ENCODE measurements at regions not wholly inside any gene's neighbourhood (a gene's known extent, or its start where the extent isn't known, plus 50 kb on each side); places are given as distances from the start of the nearest gene placed in this dataset.
A peak's percentile ranks its signal among the peaks of the same experiment; 100 is the strongest.

- H3K9me3 ChIP-seq (ENCODE audit: low read depth) = no peaks in the 10 kb centered on the region
- no peak for DNase-seq (ENCODE audit: low spot score)
- no peak overlapping the region for H3K27ac ChIP-seq
- no peaks in the 10 kb centered on the region for H3K79me2 ChIP-seq
- TF ChIP-seq EZH2 (IDR thresholded peaks at IDR 0.05; ENCODE audit: borderline replicate concordance) = no peak
- TF ChIP-seq EZH2phosphoT487 (IDR thresholded peaks at IDR 0.05; ENCODE audit: low read depth, severe bottlenecking, unreplicated experiment) = no peak
- no peak for TF ChIP-seq CTCF (IDR thresholded peaks at IDR 0.05; ENCODE audit: poor library complexity)
- H3K4me2 ChIP-seq = no peak overlapping the region
- H3K9me2 ChIP-seq (replicated peaks; ENCODE audit: insufficient read depth) = no peaks in the 10 kb centered on the region
- no peaks in the 10 kb centered on the region for H3K4me1 ChIP-seq (ENCODE audit: insufficient read depth)
- H3K36me3 ChIP-seq (replicated peaks; ENCODE audit: insufficient read depth, low read depth) = no peaks in the 10 kb centered on the region
- no peaks in the 10 kb centered on the region for H3K27me3 ChIP-seq
- 79% methylated on average over 2 of the region's 2 CpGs for WGBS (ENCODE audit: low lambda C conversion rate, missing lambda C conversion rate)
- H4K20me1 ChIP-seq (ENCODE audit: insufficient read depth, poor library complexity, severe bottlenecking) = no peaks in the 10 kb centered on the region
- no peak overlapping the region for H3K4me3 ChIP-seq
- no peak overlapping the region for H2AFZ ChIP-seq
Observed at GRCh38 chr5:89769975-89770374, 639.6 kb downstream of the CETN3 start.

GRCh38 chr5:89759802-89760201 lies 649.8 kb downstream of the CETN3 start:
- H3K27ac ChIP-seq = no peak overlapping the region
- no peaks in the 10 kb centered on the region for H3K4me1 ChIP-seq (ENCODE audit: insufficient read depth)
- peak; percentile 19 for DNase-seq (ENCODE audit: low spot score)

GRCh38 chr5:89758146-89758545 lies 651.4 kb downstream of the CETN3 start:
- TF ChIP-seq EZH2phosphoT487 (IDR thresholded peaks at IDR 0.05; ENCODE audit: low read depth, severe bottlenecking, unreplicated experiment) = no peak
- no peak for TF ChIP-seq EZH2 (IDR thresholded peaks at IDR 0.05; ENCODE audit: borderline replicate concordance)
- TF ChIP-seq CTCF (IDR thresholded peaks at IDR 0.05; ENCODE audit: poor library complexity) = no peak
- no peaks in the 10 kb centered on the region for H3K27me3 ChIP-seq
- H3K27ac ChIP-seq = no peak overlapping the region
- no peaks in the 10 kb centered on the region for H3K79me2 ChIP-seq
- no peak overlapping the region for H3K4me2 ChIP-seq
- H3K9me3 ChIP-seq (ENCODE audit: low read depth) = no peaks in the 10 kb centered on the region
- H3K4me1 ChIP-seq (ENCODE audit: insufficient read depth) = no peaks in the 10 kb centered on the region
- DNase-seq (ENCODE audit: low spot score) = no peak
- H3K4me3 ChIP-seq = no peak overlapping the region
- no peak overlapping the region for H2AFZ ChIP-seq
- no peaks in the 10 kb centered on the region for H3K9me2 ChIP-seq (replicated peaks; ENCODE audit: insufficient read depth)
- no peaks in the 10 kb centered on the region for H3K36me3 ChIP-seq (replicated peaks; ENCODE audit: insufficient read depth, low read depth)
- H4K20me1 ChIP-seq (ENCODE audit: insufficient read depth, poor library complexity, severe bottlenecking) = no peaks in the 10 kb centered on the region

More at GRCh38 chr5:89759802-89760201, 649.8 kb downstream of the CETN3 start:
- Histone ChIP-seq H3K9me3 (ENCODE audit: low read depth) (no peaks in the 10 kb centered on the region), H3K9me2 (replicated peaks; ENCODE audit: insufficient read depth) (no peaks in the 10 kb centered on the region), H3K4me2 (no peak overlapping the region), H3K79me2 (no peaks in the 10 kb centered on the region), H3K36me3 (replicated peaks; ENCODE audit: insufficient read depth, low read depth) (no peaks in the 10 kb centered on the region), H2AFZ (no peak overlapping the region), H3K4me3 (no peak overlapping the region), H3K27me3 (no peaks in the 10 kb centered on the region), H4K20me1 (ENCODE audit: insufficient read depth, poor library complexity, severe bottlenecking) (no peaks in the 10 kb centered on the region)
- TF ChIP-seq EZH2phosphoT487 (IDR thresholded peaks at IDR 0.05; ENCODE audit: low read depth, severe bottlenecking, unreplicated experiment) (no peak), CTCF (IDR thresholded peaks at IDR 0.05; ENCODE audit: poor library complexity) (no peak), EZH2 (IDR thresholded peaks at IDR 0.05; ENCODE audit: borderline replicate concordance) (no peak)
- WGBS (ENCODE audit: low lambda C conversion rate, missing lambda C conversion rate) = 26% methylated on average over 1 of the region's 1 CpG

GRCh38 chr5:89756955-89757354 lies 652.6 kb downstream of the CETN3 start:
- 78% methylated on average over 5 of the region's 5 CpGs for WGBS (ENCODE audit: low lambda C conversion rate, missing lambda C conversion rate)
- no peak overlapping the region for H3K4me2 ChIP-seq
- TF ChIP-seq CTCF (IDR thresholded peaks at IDR 0.05; ENCODE audit: poor library complexity) (no peak), EZH2phosphoT487 (IDR thresholded peaks at IDR 0.05; ENCODE audit: low read depth, severe bottlenecking, unreplicated experiment) (no peak), EZH2 (IDR thresholded peaks at IDR 0.05; ENCODE audit: borderline replicate concordance) (no peak)

More at GRCh38 chr5:89756955-89757354, 652.6 kb downstream of the CETN3 start:
- Histone ChIP-seq H3K9me3 (ENCODE audit: low read depth) (no peaks in the 10 kb centered on the region), H3K36me3 (replicated peaks; ENCODE audit: insufficient read depth, low read depth) (no peaks in the 10 kb centered on the region), H3K9me2 (replicated peaks; ENCODE audit: insufficient read depth) (no peaks in the 10 kb centered on the region), H4K20me1 (ENCODE audit: insufficient read depth, poor library complexity, severe bottlenecking) (no peaks in the 10 kb centered on the region), H3K27me3 (no peaks in the 10 kb centered on the region), H3K79me2 (no peaks in the 10 kb centered on the region), H2AFZ (no peak overlapping the region), H3K27ac (no peak overlapping the region), H3K4me1 (ENCODE audit: insufficient read depth) (no peaks in the 10 kb centered on the region), H3K4me3 (no peak overlapping the region)
- DNase-seq (ENCODE audit: low spot score) = no peak
